ENCODE measurements at regions not wholly inside any gene's neighbourhood (a gene's known extent, or its start where the extent isn't known, plus 50 kb on each side); places are given as distances from the start of the nearest gene placed in this dataset.

DNA sequence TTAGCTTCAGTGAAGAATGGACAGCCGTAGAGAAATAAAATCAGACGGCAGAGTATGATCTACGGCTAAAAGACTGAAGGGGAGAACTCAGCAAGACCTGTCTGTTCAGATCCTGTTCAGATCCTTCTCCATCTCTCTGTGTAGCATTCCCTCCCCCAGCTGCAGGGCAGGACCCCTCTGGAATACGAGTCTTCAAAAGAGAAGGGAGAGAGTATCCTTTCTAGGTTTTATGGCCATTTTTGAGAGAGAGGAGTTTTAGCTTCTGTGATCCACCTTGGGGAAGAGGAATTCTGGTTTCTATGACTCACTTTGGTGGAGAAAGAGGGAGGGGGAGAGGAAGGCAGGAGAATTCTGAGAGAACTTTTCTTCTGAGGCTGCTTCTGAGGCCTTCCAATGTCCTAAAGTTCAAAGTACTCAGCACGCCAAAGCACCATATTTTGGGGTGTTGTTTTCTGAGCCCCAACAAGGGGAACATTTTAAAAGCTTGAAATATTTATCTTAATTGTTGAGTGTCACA is 194.4 kb upstream of the TLE4 start:
- no peak for TF ChIP-seq GATA2 (IDR thresholded peaks at IDR 0.05; ENCODE audit: low read depth, low read length)
- no peak for TF ChIP-seq GATA3 (IDR thresholded peaks at IDR 0.05; ENCODE audit: low read depth, low read length)

Data from SH-SY5Y (cell line).